Stimulated activated CD8-positive, alpha-beta memory T cell treated with anti-CD3 and anti-CD28 coated beads, Interleukin-12 subunit alpha, Interleukin-12 subunit beta, amount 100 ng/mL, for 24 hours (primary cell): ENCODE measurements at regions not wholly inside any gene's neighbourhood (a gene's known extent, or its start where the extent isn't known, plus 50 kb on each side); places are given as distances from the start of the nearest gene placed in this dataset.

ENCODE experiments used
- DNase-seq: peaks from one replicate; pipeline ENCODE4 v3.0.0-alpha.2; 2020; ENCODE audit errors: extremely low read depth

GRCh38 chr6:159099961-159100360 lies 55.2 kb upstream of the TAGAP start:
- no peak for DNase-seq

- DNase-seq: no peak
Measured at GRCh38 chr6:159099276-159099675, 54.5 kb upstream of the TAGAP start.

- no peak for DNase-seq
Measured at GRCh38 chr6:159098636-159099106, 53.9 kb upstream of the TAGAP start.

- peak; percentile 59 for DNase-seq
Measured at GRCh38 chr6:159097256-159097655, 52.5 kb upstream of the TAGAP start.

GRCh38 chr6:159095616-159096015 lies 50.8 kb upstream of the TAGAP start:
- DNase-seq: no peak

GRCh38 chr6:159094444-159095252 lies 49.9 kb upstream of the TAGAP start:
- no peak for DNase-seq
